RPMI7951 (cell line): ENCODE measurements at regions not wholly inside any gene's neighbourhood (a gene's known extent, or its start where the extent isn't known, plus 50 kb on each side); places are given as distances from the start of the nearest gene placed in this dataset.

Experiments
- DNase-seq: peaks from one replicate; pipeline ENCODE4 v3.0.0-alpha.2; 2012; ENCODE audit warnings: low read depth

DNA sequence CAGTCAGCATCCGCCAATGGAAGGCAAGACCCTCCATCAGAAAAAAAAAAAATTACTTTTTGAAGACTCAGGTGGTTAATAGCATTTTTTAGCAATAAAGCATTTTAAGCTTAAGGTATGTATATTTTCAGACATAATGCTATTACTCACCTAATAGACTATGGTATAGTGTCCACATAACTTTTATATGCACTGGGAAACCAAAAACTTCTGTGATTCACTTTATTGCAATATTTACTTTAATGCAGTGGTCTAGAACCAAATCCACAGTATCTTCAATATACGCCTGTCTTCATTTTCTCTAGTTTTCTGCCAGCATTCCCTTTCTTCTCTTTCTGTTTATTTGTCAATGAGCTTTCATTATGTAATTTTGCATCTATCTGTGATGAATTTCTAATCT is 418.1 kb downstream of the SLITRK6 start:
- no peak for DNase-seq

DNA sequence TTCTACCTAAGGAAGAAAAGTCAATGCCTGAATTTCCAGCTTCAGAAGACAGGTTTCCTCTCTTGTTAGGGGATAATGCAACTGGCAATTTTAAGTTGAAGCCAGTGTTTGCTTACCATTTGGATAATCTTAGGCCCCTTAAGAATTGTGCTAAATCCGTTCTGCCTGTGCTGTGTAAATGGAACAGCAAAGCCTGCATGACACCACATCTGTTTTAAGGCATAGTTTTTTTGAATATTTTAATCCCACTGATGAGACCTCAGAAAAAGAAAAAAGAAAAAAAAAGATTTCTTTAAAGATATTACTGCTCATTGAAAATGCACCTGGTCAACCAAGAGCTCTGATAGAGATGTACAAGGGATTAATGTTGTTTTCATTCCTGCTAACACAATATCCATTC is 419.2 kb downstream of the SLITRK6 start:
- DNase-seq: no peak

DNA sequence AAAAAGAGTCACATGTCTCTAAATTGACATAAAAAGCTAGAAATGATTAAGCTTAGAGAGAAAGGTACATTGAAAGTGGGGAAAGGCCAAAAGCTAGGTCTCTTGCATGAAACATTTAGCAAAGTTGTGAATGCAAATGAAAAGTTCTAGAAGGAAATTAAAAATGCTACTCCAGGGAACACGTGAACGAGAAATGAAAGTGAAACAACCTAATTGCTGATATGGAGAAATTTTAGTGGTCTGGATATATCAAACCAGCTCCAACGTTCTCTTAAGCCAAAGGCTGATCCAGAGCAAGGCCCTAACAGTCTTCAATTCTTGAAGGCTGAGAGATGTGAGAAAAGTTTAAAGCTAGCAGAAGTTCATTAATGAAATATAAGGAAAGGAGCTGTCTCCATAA is 419.8 kb downstream of the SLITRK6 start:
- DNase-seq: no peak

DNA sequence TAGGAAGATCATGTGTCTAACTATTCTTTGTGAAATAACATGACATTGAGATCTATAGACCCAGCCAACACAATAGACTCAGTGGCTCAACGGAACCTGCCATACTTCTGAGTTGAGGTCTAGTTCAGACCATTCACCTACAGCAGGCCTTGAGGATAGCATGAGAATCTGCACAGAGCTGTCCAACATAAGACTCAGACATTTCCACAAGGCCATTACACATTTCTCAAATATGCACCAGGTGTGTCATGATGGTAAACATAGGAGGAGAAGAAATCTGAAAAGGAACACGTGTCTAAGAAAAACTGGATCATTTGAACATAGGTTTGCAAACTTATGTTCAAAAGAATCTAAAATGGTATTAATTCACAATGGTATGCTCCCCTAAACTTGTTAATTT is 421.4 kb downstream of the SLITRK6 start:
- DNase-seq: no peak

DNA sequence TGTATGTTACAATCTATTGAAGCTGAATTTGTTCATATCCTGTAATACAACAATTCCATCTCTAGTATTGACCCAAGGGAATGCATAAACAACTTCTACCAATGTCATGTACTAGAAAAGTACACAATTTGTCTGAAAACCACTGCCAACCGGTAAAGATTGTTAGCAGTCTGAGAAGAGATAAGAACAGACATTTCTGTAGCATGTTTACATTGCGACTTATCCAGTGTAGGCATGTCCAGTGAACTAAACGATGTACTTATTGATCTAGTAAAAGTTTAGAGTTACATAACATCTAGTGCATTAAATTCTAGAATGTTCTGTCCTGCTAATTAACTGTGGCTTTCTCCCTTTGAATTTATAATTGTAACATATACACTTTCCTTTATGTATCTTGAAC is 425.9 kb downstream of the SLITRK6 start:
- DNase-seq: no peak

DNA sequence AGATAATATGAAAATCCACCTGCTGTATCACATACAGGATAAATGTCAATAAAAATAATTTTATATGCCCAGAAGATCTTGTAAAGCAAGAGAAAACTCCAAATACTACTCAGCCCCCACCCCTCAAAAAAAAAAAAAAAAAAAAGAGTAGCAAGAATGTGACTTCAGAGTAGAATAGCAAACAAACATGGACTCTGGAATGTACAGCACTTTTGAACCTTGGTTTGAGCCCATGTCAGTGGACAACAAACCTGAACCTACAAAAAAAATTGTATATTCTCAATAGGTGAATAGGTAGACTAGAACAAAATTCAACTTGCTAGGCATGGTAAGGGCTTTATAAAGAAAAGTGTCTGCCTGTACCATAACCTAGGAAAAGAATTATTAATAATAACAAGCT is 428.0 kb downstream of the SLITRK6 start:
- no peak for DNase-seq

DNA sequence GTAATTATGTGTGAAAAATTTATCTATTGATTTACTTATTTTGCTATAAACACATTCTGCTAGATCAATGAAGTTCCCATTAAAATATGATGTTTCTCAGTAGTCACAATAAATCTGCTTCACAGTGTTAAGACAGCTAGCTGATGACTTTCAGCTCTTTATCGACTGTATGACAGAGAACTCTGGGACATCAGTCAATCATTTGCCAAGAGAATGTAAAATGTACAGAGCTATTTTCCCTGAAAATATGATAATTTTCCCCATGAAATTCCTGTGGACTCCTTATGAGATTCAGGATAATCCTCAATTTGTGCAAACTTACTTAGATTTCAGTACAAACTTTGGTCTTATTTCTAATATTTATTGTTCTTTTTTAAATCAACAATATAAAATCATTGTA is 430.5 kb downstream of the SLITRK6 start:
- no peak for DNase-seq

DNA sequence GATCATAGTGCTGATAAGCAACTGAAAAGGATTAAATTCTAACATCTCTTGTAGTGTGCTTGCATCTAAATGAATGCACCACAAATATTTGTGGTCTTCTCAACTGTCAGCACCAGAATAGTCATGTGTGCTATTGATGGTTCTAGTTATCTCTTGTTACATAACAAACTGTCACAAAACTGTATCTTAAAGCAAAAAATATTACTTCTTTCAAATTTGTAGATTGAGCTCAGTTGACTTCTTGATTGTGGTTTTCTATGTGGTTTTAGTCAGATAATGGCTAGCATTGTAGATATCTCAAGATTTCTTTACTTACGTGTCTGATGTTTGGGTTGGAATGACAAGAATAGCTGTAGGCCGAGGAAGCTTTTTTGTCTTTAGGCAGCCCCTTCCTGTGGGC is 431.3 kb downstream of the SLITRK6 start:
- peak; percentile 53 for DNase-seq

DNA sequence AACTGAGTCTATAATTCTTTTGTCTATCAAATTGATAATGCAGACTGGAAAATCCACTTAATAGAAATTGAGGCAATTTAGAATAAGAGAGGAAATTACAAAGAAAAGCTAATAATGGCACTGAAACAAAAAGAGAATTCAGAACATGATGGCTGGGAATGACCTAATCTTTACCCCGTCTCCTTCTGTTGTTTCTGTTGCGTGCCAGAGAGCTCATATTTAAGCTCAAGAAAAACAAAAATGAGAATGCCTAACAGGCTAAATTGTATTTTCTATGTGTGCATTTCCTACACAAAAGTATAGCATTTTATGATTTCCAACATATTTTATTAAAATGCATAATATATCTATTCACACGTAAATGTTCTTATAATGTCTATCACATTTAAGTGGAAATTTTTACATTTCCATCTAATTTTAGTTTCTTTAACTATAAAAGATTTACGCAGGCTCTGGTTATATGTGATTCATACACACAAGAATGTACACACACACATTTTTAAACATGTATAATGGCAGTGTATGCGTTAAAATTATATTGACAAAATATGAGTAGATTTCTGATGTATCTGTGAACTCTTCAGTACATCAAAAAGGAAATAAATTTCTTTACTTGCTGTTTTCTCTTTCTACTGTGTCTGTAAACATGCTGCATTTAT is 432.3 kb downstream of the SLITRK6 start:
- peak; percentile 19 for DNase-seq

DNA sequence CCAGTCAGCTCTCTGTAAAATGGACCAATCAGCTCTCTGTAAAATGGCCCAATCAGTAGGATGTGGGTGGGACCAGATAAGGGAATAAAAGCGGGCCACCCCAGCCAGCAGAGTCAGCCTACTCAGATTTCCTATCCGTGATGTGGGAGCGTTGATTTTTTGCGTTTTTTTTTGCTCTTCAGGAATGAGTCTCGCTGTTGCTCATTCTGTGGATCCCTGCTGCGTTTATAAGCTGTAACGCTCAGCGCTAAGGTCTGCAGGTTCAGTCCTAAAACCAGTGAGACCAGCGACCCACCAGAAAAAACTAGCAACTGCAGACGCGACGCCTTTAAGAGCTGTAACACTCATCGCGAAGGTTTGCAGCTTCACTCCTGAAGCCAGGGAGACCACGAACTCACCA is 435.7 kb downstream of the SLITRK6 start:
- no peak for DNase-seq

DNA sequence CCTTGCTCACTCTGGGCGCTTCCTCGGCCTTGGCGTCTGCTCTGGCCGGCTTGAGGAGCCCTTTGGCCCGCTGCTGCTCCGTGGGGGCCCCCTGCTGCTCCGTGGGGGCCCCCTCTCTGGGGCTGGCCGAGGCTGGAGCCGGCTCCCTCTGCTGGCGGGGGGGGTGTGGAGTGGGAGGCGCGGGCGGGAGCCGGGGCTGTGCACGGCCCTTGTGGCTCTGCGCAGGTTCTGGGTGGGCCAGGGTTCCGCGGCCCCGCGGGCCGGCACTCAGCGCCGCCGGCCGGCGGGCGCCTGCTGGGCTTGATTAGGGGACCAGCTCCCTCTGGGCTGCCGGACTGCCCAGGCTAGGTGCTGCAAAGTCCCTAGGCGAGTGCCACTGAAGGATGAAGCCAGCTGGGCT is 436.2 kb downstream of the SLITRK6 start:
- DNase-seq: no peak

DNA sequence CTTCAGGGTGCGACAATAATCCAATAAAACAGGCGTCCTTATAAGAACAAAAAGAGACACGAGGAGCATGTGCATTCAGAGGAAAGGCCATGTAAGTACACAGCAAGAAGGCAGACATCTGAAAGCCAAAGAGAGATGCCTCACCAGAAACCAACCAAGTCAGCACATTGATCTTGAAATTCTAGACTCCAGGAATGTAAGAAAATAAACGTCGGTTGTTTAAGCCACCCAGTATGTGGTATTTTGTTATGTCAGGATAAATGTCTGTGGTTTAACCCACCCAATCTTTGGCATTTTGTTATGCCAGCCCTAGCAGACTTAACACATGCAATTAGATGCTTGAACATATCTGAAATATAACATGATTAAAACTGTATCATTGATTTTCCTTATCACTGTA is 452.0 kb downstream of the SLITRK6 start:
- peak; percentile 42 for DNase-seq

DNA sequence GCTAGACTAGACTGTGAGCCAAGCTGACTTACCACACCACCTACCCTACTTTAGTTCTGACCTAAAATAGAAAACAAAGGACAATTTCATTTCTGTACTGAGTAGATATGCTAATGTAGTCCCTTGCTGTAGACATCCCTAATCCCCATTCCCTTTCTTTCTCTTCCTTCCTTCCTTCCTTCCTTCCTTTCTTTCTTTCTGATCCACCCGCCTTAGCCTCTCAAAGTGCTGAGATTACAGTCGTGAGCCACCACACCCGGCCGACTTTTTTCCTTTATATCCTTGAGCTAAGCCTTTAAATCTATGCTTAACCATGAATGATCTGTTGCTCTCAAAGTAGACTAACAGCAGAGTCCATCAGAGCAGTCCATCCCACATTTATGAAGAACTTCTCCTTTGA is 465.0 kb downstream of the SLITRK6 start:
- DNase-seq: no peak

DNA sequence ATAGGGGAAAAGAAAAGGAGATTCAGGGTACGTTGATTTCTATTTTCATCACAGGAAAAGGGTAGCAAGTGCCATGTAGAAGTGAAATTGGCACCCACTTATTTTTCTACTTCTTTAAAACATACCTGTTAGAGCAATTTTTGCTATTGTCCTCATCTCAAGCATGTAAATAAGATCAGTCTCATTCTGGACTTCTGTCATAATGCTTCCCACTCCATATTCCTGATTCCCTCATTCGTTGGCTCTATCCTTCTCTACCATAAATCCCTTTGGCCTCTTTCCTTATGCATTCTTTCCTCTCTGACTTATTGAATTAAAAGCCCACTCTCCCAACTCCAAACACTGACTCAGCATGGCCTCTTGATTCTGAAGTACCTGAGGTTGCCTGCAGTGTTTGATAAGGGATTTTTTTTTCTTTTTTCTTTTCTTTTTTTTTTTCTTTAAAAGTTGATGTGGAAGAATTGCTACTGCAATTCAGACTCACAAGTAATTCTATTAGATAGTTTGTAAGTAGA is 465.7 kb downstream of the SLITRK6 start:
- no peak for DNase-seq

DNA sequence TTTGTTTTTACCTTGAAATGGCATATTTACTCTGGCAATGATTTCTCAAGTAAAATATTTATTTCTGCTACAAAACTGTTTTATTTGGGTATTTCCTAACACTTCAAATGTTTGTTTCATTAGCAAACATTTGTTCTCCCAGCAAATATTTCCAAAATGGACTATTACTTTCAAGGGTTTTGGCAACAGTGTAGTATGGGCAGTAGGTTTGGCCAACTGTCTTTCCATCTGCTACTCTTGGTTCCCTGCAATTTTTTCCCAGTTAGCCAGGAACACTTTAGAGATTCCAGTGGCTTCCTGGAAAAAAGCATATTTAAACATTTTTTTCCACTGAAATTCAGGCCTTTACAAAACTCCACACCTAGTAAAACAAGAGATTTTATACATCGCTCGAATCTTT is 466.6 kb downstream of the SLITRK6 start:
- no peak for DNase-seq

DNA sequence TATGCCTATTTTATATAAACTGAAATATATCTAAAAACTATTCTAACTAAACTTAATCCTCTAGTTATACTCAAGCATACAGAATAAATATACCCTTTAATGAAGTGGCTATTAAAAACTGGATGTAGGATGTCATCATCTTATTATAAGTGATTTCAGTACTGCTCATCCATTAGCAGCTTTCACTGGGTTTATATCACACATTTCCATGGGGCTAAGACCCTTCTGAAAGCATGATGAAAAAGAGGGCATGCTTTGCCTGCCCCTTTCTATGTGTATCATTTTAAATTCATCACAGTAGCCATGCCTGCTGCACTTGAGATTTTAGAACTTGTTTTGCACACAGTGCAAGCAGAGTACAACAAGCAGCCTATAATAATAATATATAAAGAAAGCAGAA is 477.5 kb downstream of the SLITRK6 start:
- no peak for DNase-seq

DNA sequence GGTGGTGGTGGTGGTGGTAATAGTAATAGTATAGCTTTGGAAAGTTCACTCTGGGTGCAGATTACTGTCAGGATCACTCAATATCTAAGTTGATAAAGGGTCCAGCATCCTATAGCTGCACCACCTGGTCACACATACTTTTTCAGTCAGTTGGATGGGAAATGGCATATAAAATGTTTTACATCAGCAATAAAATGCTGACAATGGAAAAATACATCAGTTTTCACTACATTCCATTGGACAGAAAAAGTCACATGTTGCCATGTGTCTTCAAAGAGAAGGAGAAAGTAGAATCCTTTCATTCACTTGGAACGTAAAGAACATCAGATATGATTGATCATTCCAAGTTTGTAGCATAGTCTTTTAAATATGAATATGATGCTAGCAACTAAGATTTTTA is 481.4 kb downstream of the SLITRK6 start:
- DNase-seq: no peak

DNA sequence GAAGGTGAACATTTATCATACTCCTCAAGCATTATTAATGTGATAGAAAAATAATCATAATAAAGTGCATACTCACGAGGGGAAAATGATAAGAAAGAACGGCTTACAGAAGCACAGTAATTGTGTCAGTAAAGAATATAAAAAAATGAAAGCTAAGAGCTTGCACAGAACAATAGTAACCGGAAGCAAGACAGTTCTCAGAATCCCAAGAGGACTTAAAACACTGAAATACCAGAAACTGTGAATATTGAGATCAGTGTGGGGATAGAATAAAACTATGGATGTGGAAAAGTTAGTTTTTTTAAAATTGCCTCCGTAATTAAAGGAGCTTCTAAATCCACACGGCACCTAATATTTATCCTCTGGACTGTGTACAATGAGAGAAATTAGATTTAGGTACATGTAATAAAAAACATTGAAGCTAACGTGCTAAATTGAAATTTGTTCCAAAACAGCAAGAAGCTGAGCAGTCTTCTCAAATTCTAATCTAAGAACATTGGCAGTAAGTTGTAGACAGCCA is 482.7 kb downstream of the SLITRK6 start:
- no peak for DNase-seq

DNA sequence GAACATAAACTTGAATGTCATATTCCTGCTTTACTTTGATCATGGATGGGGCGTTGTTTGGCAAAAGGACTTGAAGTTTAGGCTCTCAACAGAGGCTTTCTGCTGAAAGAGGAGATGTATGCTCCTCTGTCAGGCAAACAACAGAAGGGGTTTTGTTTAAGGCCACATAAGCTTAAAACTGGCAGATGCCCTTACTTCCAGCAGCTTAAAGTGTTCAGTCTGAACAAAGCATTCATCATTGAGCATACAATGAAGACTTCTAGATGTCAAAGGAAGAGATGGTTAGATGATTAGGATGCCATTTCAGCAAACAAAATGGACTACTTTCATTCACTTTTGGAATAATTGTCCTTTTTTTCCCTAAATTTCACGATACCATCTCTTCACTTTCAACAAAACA is 484.5 kb downstream of the SLITRK6 start:
- peak; percentile 43 for DNase-seq

DNA sequence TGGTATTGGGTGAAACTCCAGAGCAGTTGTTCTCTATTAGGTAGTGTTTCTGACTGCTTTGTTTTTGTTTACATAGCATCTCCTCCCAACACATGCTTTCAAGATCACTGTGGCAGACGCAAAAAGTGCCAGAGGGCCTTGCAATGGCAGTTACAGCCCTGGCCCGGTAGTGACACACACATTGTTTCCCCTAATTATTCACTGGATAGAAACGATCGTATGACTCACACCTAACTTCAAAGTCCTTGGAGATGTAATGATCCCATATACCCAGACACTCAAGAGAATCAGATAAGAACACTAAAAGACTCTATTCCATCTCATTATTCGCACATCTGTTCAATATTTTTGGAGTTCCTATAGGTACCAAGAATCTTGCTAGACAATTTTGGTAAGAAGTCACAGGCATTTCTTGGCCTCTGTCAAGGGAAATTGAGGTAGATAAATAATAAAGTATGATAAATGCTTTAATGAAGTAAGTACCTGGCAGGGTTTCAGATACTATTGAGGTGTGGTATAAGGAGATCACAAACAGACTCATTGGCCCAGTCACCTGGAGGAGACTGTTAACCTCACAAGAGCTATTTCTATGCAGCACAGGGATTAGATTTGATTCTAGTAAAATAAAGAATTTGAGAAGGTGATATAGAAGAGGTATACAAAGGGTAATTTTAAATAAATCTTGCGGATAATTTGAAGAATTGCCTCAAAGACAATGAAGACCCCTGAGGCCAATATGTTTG is 485.3 kb downstream of the SLITRK6 start:
- peak; percentile 79 for DNase-seq

DNA sequence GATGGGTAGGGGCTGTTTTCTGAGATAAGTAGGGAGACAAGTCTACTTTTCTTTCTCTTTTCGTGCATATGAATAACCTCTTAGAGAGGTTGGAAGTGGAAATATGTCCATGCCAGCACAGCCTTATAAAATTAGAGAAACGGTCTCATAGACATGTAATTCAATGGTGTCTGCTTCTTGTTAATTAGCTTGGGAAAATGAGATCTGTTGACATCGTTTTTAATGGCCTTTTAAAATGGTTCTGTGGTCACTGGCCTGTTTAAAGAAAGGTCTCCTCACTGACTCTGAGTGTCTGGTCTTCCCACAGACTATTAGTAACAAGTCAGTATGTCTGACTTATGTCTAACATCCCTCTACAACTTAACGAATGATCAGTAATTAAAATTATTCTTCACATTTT is 487.1 kb downstream of the SLITRK6 start:
- DNase-seq: peak; percentile 7

DNA sequence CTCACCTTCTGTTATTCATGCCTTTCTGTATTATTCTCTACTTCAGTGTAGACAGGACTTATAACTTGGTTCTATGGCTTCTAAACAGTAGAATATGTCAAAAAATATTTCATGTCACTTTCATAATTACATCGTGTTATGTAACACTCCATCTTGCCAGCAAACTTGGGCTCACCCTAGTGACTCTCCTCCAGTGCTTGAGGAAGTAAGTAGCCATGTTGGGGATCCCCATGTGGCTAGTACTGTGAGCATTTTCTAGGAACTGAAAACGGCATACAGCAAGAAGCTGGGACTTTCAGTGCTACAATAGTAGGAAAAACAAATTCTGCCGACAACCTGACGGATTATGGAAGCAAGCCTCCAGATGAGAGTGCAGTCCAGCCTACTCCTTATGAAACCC is 495.6 kb downstream of the SLITRK6 start:
- DNase-seq: no peak

DNA sequence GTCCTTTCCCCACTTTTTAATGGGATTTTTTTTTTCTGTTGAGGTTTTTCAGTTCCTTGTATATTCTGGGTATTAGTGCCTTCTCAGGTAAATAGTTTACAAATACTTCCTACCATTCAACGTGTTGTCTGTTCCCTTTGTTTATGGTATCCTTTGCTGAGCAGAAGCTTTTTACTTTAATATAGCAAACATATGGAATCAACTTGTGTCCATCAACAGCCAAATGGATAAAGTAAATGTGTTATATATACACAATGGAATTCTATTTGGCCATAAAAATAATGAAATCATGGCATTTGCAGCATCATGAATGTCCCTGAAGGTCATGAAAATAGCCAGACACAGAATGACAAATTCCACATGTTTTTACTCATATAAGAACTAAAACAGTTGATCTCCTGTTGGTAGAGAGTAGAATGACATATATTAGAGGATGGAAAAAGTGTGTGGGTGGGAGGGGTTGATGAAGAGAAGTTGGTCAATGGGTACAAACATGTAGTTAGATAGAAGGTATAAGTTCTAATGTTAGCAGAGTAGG is 500.8 kb downstream of the SLITRK6 start:
- no peak for DNase-seq
